Prostate gland (tissue), 2 donors: ENCODE measurements at regions not wholly inside any gene's neighbourhood (a gene's known extent, or its start where the extent isn't known, plus 50 kb on each side); places are given as distances from the start of the nearest gene placed in this dataset.

Experiments used
- CTCF ChIP-seq, 4 experiments: fragments of 200-600 bp in 2 of 4; fragments of 450-650 bp in 2 of 4; sonication (generic) in 2 of 4; IDR thresholded peaks; 1 replicate in 3 of 4; 2 replicates in 1 of 4; pipeline ENCODE4 v1.5.1; 2016 to 2019; ENCODE audit warnings: antibody characterized with exemption in 4 of 4, mild to moderate bottlenecking in 2 of 4, moderate library complexity in 2 of 4
- POLR2AphosphoS5 ChIP-seq: sonication (generic); formaldehyde crosslinking; IDR thresholded peaks from one replicate; pipeline ENCODE4 v1.6.1; 2017; ENCODE audit warnings: antibody characterized with exemption

- TF ChIP-seq CTCF (IDR thresholded peaks at IDR 0.05): no peak
- no peak for TF ChIP-seq POLR2AphosphoS5
Observed at GRCh38 chr6:167237438-167238145, 53.5 kb upstream of the UNC93A start.
